Hematopoietic multipotent progenitor cell treated with erythropoietin and hydrocortisone succinate and interleukin-3 and kit ligand, for 8 days (in vitro differentiated cells): ENCODE measurements at regions not wholly inside any gene's neighbourhood (a gene's known extent, or its start where the extent isn't known, plus 50 kb on each side); places are given as distances from the start of the nearest gene placed in this dataset.
"Not testable (repeated sequence)": the region's sequence is repeated elsewhere in the genome, so short reads cannot be mapped to it uniquely, and the experiment has no call there.

ENCODE experiments used
- DNase-seq: peaks from one replicate; pipeline ENCODE4 v3.0.0-alpha.2; 2015

DNA sequence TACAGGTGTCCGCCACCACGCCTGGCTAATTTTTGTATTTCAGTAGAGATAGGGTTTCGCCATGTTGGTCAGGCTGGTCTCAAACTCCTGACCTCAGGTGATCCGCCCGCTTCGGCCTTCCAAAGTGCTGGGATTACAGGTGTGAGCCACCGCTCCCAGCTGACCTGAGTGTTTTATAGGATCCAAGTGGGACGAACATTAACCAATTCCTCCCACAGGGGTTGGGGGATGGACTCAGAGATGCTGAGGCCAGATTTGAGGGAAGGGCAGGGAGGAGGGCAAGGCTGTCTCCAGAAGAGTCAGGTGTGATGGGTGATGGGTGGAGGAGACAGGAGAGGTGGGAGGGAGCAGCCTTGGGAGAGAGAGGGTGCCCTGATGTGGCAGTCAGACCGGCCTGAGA lies 65.0 kb upstream of the SMAD6 start:
- not testable (repeated sequence) for DNase-seq

GRCh38 chr15:66638377-66638776 lies 63.7 kb upstream of the SMAD6 start:
- no peak for DNase-seq

DNA sequence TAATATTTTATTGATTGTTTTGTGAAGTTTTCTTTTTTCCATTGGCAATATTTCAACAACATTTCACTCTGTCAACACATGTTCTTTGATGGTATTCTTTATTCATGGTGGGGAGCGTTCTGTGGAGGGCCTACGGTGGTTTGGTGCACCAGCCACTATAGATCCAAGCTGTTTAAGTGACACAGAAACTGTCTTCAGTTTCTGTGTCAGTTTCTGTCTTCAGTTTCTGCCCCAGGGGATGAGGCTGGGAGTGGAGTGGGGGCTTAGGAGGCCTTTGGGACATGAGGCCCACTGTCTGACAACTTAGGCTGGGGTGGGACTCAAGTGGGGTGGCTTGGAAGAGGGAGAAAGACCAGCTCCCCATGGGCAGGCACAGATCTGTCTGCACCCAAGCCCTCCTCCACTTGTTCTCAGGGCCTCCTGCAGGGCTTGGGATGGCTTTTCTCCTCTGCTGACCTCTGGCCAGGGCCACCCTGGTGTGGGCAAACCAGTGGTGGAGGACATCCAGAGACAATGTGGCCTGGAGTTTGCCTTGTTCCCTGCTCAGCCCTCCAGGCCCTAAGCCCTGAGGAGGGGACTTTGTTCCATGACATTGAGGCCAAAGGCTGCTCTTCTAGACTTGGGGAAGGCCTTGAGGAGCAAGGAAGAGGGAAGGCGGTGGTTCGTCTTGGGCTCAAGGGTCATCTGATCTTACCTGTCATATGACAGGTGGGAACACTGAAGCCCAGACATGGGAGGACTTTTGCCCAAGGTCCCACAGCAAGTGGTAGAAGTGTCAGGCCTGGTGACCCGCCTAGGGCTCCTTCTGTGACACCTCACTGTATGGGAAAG lies 60.3 kb upstream of the SMAD6 start:
- no peak for DNase-seq

GRCh38 chr15:66642514-66642913 lies 59.5 kb upstream of the SMAD6 start:
- DNase-seq, result no peak

DNA sequence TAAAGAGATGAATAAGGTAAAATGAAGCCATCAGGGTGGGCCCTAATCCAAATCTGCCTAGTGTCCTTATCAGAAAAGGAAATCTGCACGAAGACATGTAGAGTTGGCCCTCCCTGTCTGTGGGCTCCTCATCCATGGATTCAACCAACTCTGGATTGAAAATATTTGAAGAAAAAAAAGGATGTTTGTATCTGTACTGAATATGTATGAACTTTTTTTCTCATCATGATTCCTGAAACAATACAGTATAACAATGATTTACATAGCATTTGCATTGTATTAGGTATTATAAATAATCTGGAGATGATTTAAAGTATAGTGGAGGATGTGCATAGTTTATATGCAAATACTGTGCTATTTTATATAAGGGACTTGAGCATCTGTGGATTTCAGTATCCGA lies 59.0 kb upstream of the SMAD6 start:
- DNase-seq, result no peak

DNA sequence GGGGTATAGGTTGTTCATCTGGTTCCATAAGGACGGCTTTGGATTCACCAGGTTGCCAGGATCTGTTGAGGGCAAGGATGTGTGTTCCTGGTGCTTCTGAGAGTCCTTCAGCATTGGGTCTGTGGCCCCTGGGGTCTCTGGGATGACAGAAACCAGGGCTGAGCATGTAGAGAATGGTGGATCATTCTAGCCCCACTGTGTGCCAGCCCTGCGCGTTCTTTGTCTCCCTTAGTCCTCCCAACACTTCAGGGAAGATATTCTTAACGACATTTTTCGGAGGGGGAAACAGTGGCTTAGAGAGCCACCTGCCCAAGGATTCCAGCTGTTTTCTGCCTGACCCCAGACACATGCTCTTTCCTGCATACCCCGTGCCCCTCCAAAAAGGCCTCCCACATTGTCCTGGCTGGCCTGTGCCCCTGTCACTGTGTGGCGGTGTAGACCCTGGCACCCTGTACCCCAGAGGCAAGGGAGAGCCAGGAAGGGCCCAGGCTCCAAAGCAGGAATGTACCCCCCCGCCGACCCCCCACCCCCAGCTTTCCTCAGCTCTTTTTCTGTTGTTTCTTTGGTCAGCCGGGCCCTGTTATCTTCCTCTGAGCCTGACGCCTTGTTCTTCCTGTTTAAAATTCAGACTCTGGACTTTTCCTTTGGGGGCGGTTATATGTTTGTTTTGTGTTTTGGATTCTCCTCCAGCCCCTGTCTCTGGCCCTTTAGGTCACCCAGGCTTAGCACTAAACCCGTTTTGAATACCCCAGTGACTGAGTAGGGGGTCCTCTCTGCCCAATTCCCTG lies 57.8 kb upstream of the SMAD6 start:
- no peak for DNase-seq

- DNase-seq, result no peak
These were observed 57.2 kb upstream of the SMAD6 start for GRCh38 chr15:66644869-66645268.

- DNase-seq, result no peak
These were observed 55.7 kb upstream of the SMAD6 start for GRCh38 chr15:66646308-66646707.

DNA sequence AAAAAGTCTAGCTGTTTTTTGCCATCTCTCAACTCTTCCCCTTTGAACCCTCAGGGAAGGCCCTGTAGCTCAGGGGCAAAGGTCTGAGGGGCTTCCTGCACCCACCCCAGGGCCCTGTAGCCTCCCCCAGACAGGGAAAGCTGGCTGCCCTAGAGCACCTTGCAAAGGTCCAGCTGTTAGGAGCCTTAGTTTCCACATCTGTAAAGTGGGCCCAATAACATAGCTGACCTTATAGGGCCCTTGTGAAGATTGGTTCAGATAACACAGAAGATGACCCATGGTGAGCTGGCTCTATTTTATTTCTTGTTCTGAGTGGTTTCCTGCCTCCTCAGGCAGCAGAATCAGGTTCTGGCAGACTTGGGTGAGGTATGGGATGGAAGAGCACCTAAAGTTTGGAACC lies 55.2 kb upstream of the SMAD6 start:
- no peak for DNase-seq

GRCh38 chr15:66647358-66647757 lies 54.7 kb upstream of the SMAD6 start:
- DNase-seq, result no peak

- DNase-seq, result no peak
These were observed 53.4 kb upstream of the SMAD6 start for GRCh38 chr15:66648588-66648987.

- no peak for DNase-seq
These were observed 52.6 kb upstream of the SMAD6 start for GRCh38 chr15:66649235-66649984.

DNA sequence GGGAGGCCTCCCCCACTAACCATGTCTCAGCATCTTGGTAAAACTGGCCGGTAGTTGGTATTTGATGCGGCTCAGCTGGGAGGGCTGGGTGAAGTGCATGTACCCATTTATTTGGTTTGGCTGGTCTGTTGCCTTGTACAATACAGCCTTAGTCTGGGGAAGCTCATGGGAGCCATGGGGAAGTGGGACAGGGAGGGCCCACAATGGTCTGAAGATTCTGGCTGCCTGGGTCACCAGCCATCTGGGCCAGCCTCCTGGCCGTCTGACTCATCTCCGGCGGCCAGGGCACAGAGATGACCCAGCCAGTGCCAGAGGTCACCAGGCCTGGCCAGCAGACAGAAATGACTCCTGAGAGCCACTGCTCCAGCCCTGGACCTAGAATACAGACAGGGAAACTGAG lies 51.6 kb upstream of the SMAD6 start:
- no peak for DNase-seq

- no peak for DNase-seq
These were observed 50.8 kb upstream of the SMAD6 start for GRCh38 chr15:66651198-66651597.

- no peak for DNase-seq
These were observed 50.0 kb upstream of the SMAD6 start for GRCh38 chr15:66651913-66652642.
